GM12878 (cell line): ENCODE measurements at regions not wholly inside any gene's neighbourhood (a gene's known extent, or its start where the extent isn't known, plus 50 kb on each side); places are given as distances from the start of the nearest gene placed in this dataset.

Experiments
- CEBPB ChIP-seq, 2 experiments: fragments of 150-350 bp in 1 of 2; IDR thresholded peaks; 2 replicates each; pipeline ENCODE4 v1.6.1; 2012 to 2014; ENCODE audit warnings: low read depth in 2 of 2, low read length in 2 of 2, borderline replicate concordance in 1 of 2, inconsistent platforms in 1 of 2
- EZH2 ChIP-seq: IDR thresholded peaks from 2 replicates; pipeline ENCODE4 v1.6.1; 2012; ENCODE audit warnings: low read depth, mild to moderate bottlenecking, control low read depth, inconsistent platforms, low read length, borderline replicate concordance; ENCODE audit not compliant: control insufficient read depth
- MTA2 ChIP-seq: fragments of 450-650 bp; IDR thresholded peaks from 2 replicates; pipeline ENCODE4 v1.6.1; 2016; ENCODE audit warnings: low read depth, mild to moderate bottlenecking, moderate library complexity
- POLR2A ChIP-seq: IDR thresholded peaks from 2 replicates; pipeline ENCODE4 v1.6.1; 2011; ENCODE audit warnings: low read depth, mild to moderate bottlenecking, low read length
- RCOR1 ChIP-seq: conservative IDR thresholded peaks from 2 replicates; pipeline ENCODE4 v1.6.1; 2012; ENCODE audit warnings: low read depth, low read length, improper control_type of control experiment
- SUZ12 ChIP-seq: fragments of 200-600 bp; sonication (generic); IDR thresholded peaks from one replicate; pipeline ENCODE4 v1.6.1; 2018; ENCODE audit warnings: antibody characterized with exemption, mild to moderate bottlenecking; ENCODE audit not compliant: unreplicated experiment

- TF ChIP-seq SUZ12 (no peak), RCOR1 (no peak), POLR2A (no peak), CEBPB (IDR thresholded peaks at IDR 0.05; ENCODE audit: borderline replicate concordance in 1 of 2, low read depth in 2 of 2, low read length in 2 of 2) (no peak), EZH2 (no peak), MTA2 (no peak)
Measured at GRCh38 chr10:65123120-65123519, 1601.9 kb downstream of the REEP3 start.
